HCT116 (cell line): ENCODE measurements at regions not wholly inside any gene's neighbourhood (a gene's known extent, or its start where the extent isn't known, plus 50 kb on each side); places are given as distances from the start of the nearest gene placed in this dataset.

Source experiments
- ATAC-seq: fragments of 200-7000 bp; cut with Tn5 transposase; 2 replicates; pipeline ENCODE4 v1.9.1; 2020; ENCODE audit warnings: mild to moderate bottlenecking, moderate library complexity
- BruUV-seq: library from RNA; stranded (reverse); fragments of 400-500 nt; replicated peaks from 2 replicates; lab custom pipeline; 2021; lab: Mats Ljungman, UMichigan
- CTCF ChIA-PET: fragments of 300-600 bp; sonication (Branson Sonifier 250); formaldehyde crosslinking; loops from one replicate; lab custom pipeline; 2021; ENCODE audit warnings: antibody characterized with exemption; lab: Charles Lee
- POLR2A ChIA-PET: fragments of 300-600, 350-600 bp; sonication (Branson Sonifier 250); formaldehyde crosslinking; loops from one replicate; lab custom pipeline; 2021; ENCODE audit warnings: antibody characterized with exemption; lab: Charles Lee
- RAD21 ChIA-PET, 2 experiments: fragments of 300-600 bp; sonication (Branson Sonifier 250); formaldehyde crosslinking; loops; one replicate each; lab custom pipeline; 2023; ENCODE audit warnings: low total read pairs in 2 of 2; ENCODE audit not compliant: uncharacterized antibody in 2 of 2, unreplicated experiment in 2 of 2, low non-redundant PET in 1 of 2; lab: Charles Lee
- DNase-seq: peaks from one replicate; pipeline ENCODE4 v3.0.0-alpha.2; 2010; ENCODE audit warnings: low read depth, low spot score
- H2AFZ ChIP-seq: fragments of 200-600 bp; shearing (Covaris generic), sonication (generic); 2 replicates; pipeline ENCODE4 v1.6.1; 2017; ENCODE audit warnings: low read depth, mixed run types, mixed read lengths, antibody characterized with exemption, low read length; ENCODE audit not compliant: poor library complexity, severe bottlenecking
- H3K27ac ChIP-seq: 2 replicates; pipeline ENCODE4 v1.5.1; 2012; ENCODE audit warnings: low read depth, low read length
- H3K27me3 ChIP-seq: fragments of 200-600 bp; sonication (generic); 2 replicates; pipeline ENCODE4 v1.6.1; 2016; ENCODE audit warnings: mixed run types, low read length, mixed read lengths; ENCODE audit not compliant: insufficient read depth
- H3K36me3 ChIP-seq, 2 experiments: fragments of 200-500 bp in 1 of 2; fragments of 200-600 bp in 1 of 2; sonication (Bioruptor generic) in 1 of 2; sonication (generic) in 1 of 2; 2 replicates each; pipeline versions ENCODE4 v1.5.1 to v1.6.1; 2014 to 2016; ENCODE audit warnings: low read length in 2 of 2, inconsistent platforms in 1 of 2, mixed read lengths in 1 of 2, mixed run types in 1 of 2; ENCODE audit not compliant: insufficient read depth in 2 of 2, control insufficient read depth in 1 of 2
- H3K4me1 ChIP-seq, 2 experiments: fragments of 200-600 bp in 1 of 2; sonication (generic) in 1 of 2; 2 replicates each; pipeline versions ENCODE4 v1.5.1 to v1.6.1; 2012 to 2017; ENCODE audit warnings: low read length in 2 of 2, inconsistent platforms in 1 of 2, mild to moderate bottlenecking in 1 of 2, mixed read lengths in 1 of 2, mixed run types in 1 of 2, moderate library complexity in 1 of 2; ENCODE audit not compliant: insufficient read depth in 2 of 2, control insufficient read depth in 1 of 2
- H3K4me2 ChIP-seq: fragments of 200-600 bp; sonication (generic); 2 replicates; pipeline ENCODE4 v1.6.1; 2017; ENCODE audit warnings: mixed run types, low read length, mixed read lengths
- H3K4me3 ChIP-seq, 2 experiments: fragments of 200-600 bp in 1 of 2; sonication (generic) in 1 of 2; replicated peaks in 1 of 2; 2 replicates each; pipeline ENCODE4 v1.5.1; 2011 to 2016; ENCODE audit warnings: low read length in 2 of 2, control low read depth in 1 of 2, low read depth in 1 of 2, mild to moderate bottlenecking in 1 of 2, mixed read lengths in 1 of 2, mixed run types in 1 of 2
- H3K79me2 ChIP-seq: fragments of 200-600 bp; sonication (generic); 2 replicates; pipeline ENCODE4 v1.6.1; 2017; ENCODE audit warnings: mild to moderate bottlenecking, mixed run types, low read length, moderate library complexity, mixed read lengths; ENCODE audit not compliant: insufficient read depth
- H3K9ac ChIP-seq: fragments of 200-600 bp; sonication (generic); 2 replicates; pipeline ENCODE4 v1.6.1; 2016; ENCODE audit warnings: low read length, mixed read lengths
- H3K9me2 ChIP-seq: fragments of 200-600 bp; sonication (generic), shearing (Covaris generic); 2 replicates; pipeline ENCODE4 v1.6.1; 2017; ENCODE audit warnings: mixed run types, mild to moderate bottlenecking, moderate library complexity; ENCODE audit not compliant: insufficient read depth
- H3K9me3 ChIP-seq, 2 experiments: fragments of 200-500 bp in 1 of 2; fragments of 200-600 bp in 1 of 2; sonication (Bioruptor generic) in 1 of 2; sonication (generic) in 1 of 2; 2 replicates each; pipeline ENCODE4 v1.6.1; 2014 to 2017; ENCODE audit warnings: low read length in 2 of 2, mixed read lengths in 2 of 2, inconsistent platforms in 1 of 2, low read depth in 1 of 2, mild to moderate bottlenecking in 1 of 2, mixed run types in 1 of 2, moderate library complexity in 1 of 2; ENCODE audit not compliant: control insufficient read depth in 1 of 2, insufficient read depth in 1 of 2
- H4K20me1 ChIP-seq: fragments of 200-600 bp; sonication (generic), shearing (Covaris generic); 2 replicates; pipeline ENCODE4 v1.6.1; 2017; ENCODE audit warnings: mixed run types, mild to moderate bottlenecking, moderate library complexity; ENCODE audit not compliant: insufficient read depth
- ATF3 ChIP-seq: IDR thresholded peaks from 2 replicates; pipeline ENCODE4 v1.6.1; 2012
- CBX3 ChIP-seq: IDR thresholded peaks from 2 replicates; pipeline ENCODE4 v1.6.1; 2012; ENCODE audit warnings: low read depth
- CEBPB ChIP-seq: IDR thresholded peaks from 2 replicates; pipeline ENCODE4 v1.6.1; 2012; ENCODE audit warnings: low read depth
- EGR1 ChIP-seq: IDR thresholded peaks from 2 replicates; pipeline ENCODE4 v1.6.1; 2012; ENCODE audit warnings: low read depth
- EZH2 ChIP-seq: fragments of 200-600 bp; sonication (generic); IDR thresholded peaks from 2 replicates; pipeline ENCODE4 v1.6.1; 2017; ENCODE audit warnings: antibody characterized with exemption, mixed run types
- EZH2phosphoT487 ChIP-seq: fragments of 200-600 bp; IDR thresholded peaks from 2 replicates; pipeline ENCODE4 v1.6.1; 2018; ENCODE audit warnings: antibody characterized with exemption, borderline replicate concordance
- FOSL1 ChIP-seq: IDR thresholded peaks from 2 replicates; pipeline ENCODE4 v1.6.1; 2012; ENCODE audit warnings: low read depth
- POLR2A ChIP-seq: IDR thresholded peaks from 2 replicates; pipeline ENCODE4 v1.7.0; 2011; ENCODE audit warnings: borderline replicate concordance; ENCODE audit not compliant: insufficient read depth, insufficient read length; ENCODE audit errors: extremely low read depth
- RAD21 ChIP-seq: IDR thresholded peaks from 2 replicates; pipeline ENCODE4 v1.6.1; 2012; ENCODE audit warnings: low read depth, mild to moderate bottlenecking
- REST ChIP-seq: IDR thresholded peaks from 2 replicates; pipeline ENCODE4 v1.6.1; 2012; ENCODE audit warnings: low read depth
- SIN3A ChIP-seq: IDR thresholded peaks from 2 replicates; pipeline ENCODE4 v1.6.1; 2012; ENCODE audit warnings: low read depth
- SP1 ChIP-seq: IDR thresholded peaks from 2 replicates; pipeline ENCODE4 v1.6.1; 2012; ENCODE audit warnings: low read depth
- SRF ChIP-seq: IDR thresholded peaks from 2 replicates; pipeline ENCODE4 v1.6.1; 2012; ENCODE audit warnings: low read depth
- TCF7L2 ChIP-seq: IDR thresholded peaks from 2 replicates; pipeline ENCODE4 v1.7.0; 2011; ENCODE audit warnings: borderline replicate concordance, inconsistent platforms; ENCODE audit not compliant: insufficient read depth, insufficient read length; ENCODE audit errors: extremely low read depth
- YY1 ChIP-seq: IDR thresholded peaks from 2 replicates; pipeline ENCODE4 v1.6.1; 2011; ENCODE audit warnings: low read length, low read depth, moderate library complexity, mild to moderate bottlenecking; ENCODE audit not compliant: insufficient replicate concordance; ENCODE audit errors: extremely low read depth
- ZBTB33 ChIP-seq: IDR thresholded peaks from 2 replicates; pipeline ENCODE4 v1.6.1; 2011; ENCODE audit warnings: mild to moderate bottlenecking, low read length, moderate library complexity; ENCODE audit not compliant: insufficient replicate concordance; ENCODE audit errors: extremely low read depth
- intact Hi-C: fragments of 100-400 bp; cut with micrococcal nuclease; formaldehyde crosslinking; loops from 2 replicates; pipeline ENCODE4 v1.10.0; 2022
- TF ChIP-seq, protein P1 (sequence below), 3 experiments: fragments of 200-600 bp in 1 of 3; sonication (generic) in 1 of 3; IDR thresholded peaks in 2 of 3; conservative IDR thresholded peaks in 1 of 3; 2 replicates each; pipeline ENCODE4 v1.5.1; 2012 to 2017; ENCODE audit warnings: low read depth in 2 of 3, low read length in 2 of 3, antibody characterized with exemption in 1 of 3, borderline replicate concordance in 1 of 3, control low read depth in 1 of 3, mild to moderate bottlenecking in 1 of 3, mixed read lengths in 1 of 3, mixed run types in 1 of 3, moderate library complexity in 1 of 3; ENCODE audit not compliant: insufficient read depth in 1 of 3

GRCh38 chr3:117201901-117202774, 492.6 kb downstream of the TUSC7 start:
- TF ChIP-seq CBX3 (no peak), EGR1 (no peak), RAD21 (no peak), YY1 (no peak), CEBPB (no peak), FOSL1 (no peak), EZH2phosphoT487 (no peak), SRF (no peak), ZBTB33 (no peak), ATF3 (no peak), EZH2 (no peak), POLR2A (no peak), REST (no peak), SP1 (no peak), SIN3A (no peak), TCF7L2 (no peak)
- TF ChIP-seq, protein P1, sequence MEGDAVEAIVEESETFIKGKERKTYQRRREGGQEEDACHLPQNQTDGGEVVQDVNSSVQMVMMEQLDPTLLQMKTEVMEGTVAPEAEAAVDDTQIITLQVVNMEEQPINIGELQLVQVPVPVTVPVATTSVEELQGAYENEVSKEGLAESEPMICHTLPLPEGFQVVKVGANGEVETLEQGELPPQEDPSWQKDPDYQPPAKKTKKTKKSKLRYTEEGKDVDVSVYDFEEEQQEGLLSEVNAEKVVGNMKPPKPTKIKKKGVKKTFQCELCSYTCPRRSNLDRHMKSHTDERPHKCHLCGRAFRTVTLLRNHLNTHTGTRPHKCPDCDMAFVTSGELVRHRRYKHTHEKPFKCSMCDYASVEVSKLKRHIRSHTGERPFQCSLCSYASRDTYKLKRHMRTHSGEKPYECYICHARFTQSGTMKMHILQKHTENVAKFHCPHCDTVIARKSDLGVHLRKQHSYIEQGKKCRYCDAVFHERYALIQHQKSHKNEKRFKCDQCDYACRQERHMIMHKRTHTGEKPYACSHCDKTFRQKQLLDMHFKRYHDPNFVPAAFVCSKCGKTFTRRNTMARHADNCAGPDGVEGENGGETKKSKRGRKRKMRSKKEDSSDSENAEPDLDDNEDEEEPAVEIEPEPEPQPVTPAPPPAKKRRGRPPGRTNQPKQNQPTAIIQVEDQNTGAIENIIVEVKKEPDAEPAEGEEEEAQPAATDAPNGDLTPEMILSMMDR (IDR thresholded peaks at IDR 0.05 in 2 of 3, conservative IDR thresholded peaks at IDR 0.05 in 1 of 3; ENCODE audit: borderline replicate concordance in 1 of 3, insufficient read depth in 1 of 3, low read depth in 2 of 3, low read length in 2 of 3), result no peak
- Histone ChIP-seq H2AFZ (no peak overlapping the region), H4K20me1 (no peaks in the 10 kb centered on the region), H3K4me2 (no peak overlapping the region), H3K36me3 (no peaks in the 10 kb centered on the region), H3K27ac (no peak overlapping the region), H3K4me3 (no peak overlapping the region), H3K9ac (no peak overlapping the region), H3K9me3 (peaks cover 0 to 4% of the 10 kb centered on the region in 2 experiments; a peak in 1 of 4 replicates), H3K79me2 (no peaks in the 10 kb centered on the region), H3K27me3 (no peaks in the 10 kb centered on the region), H3K9me2 (no peaks in the 10 kb centered on the region), H3K4me1 (no peaks in the 10 kb centered on the region)
- intact Hi-C loops, result no loop called here
- CTCF ChIA-PET, result no interaction called here
- BruUV-seq, result no TSS peak
- ATAC-seq (no peak), DNase-seq (no peak)
- RAD21 ChIA-PET, result no interaction called here
- POLR2A ChIA-PET, result no interaction called here
